HG03095 (cell line): ENCODE measurements at regions not wholly inside any gene's neighbourhood (a gene's known extent, or its start where the extent isn't known, plus 50 kb on each side); places are given as distances from the start of the nearest gene placed in this dataset.
A peak's percentile ranks its signal among the peaks of the same experiment; 100 is the strongest.
"Not testable (repeated sequence)": the region's sequence is repeated elsewhere in the genome, so short reads cannot be mapped to it uniquely, and the experiment has no call there.

Source experiments
- ATAC-seq: cut with Tn5 transposase; IDR thresholded peaks from one replicate; pipeline ENCODE4 v1.9.1; 2021; ENCODE audit warnings: moderate library complexity; ENCODE audit not compliant: unreplicated experiment

DNA sequence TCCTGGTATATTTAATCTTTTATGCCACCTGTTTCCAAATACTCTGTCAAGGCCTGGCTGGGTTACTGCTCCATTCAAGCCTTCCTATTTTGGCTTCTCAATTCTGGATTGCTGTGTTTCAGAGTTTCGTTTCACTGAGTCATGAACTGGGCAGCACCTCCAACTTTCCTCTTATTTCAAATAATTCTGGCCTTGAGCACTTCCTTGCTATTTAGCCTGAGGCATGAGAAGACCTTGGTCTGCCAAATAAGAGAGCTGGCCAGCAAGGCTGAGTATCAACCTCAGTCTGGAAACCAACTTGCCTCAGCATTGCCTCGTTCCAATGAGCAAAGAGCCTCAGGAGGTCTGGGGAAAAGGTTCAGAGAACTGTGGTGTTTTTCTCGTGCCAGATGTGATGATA is 66.6 kb downstream of the TNFAIP3 start:
- ATAC-seq = no peak

DNA sequence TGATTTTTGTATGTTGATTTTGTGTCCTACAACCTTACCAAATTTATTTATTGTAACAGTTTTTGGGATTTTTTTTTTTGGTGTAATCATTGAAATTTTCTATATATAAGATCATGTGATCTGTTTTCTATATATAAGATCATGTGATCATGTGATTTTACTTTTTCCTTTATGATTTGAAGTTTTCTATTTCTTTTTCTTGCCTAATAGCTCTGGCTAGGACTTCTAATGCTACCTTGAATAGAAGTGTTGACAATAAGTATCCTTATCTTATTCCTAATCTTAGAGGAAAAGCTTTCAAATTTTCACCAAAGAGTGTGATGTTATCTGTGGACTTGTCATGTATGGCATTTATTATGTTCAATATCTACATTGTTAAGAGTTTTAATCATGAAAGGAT is 69.7 kb downstream of the TNFAIP3 start:
- no peak for ATAC-seq

DNA sequence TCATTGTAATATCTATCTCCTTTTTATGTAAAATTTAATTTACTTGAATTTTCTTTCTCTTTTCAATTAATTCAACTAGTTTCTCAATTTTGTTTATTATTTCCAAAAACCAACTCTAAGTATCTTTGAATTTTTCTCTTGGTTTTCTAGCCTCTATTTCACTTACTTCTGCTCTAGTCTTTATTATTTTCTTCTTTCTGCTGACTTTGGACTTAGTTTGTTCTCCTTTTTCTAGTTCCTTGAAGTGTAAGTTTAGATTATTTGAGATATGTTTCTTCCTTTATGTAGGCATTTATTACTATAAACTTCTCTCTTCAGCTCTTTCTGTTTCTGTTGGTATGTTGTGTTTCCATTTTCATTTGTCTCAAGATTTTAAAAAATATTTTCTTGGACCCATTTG is 70.8 kb downstream of the TNFAIP3 start:
- no peak for ATAC-seq

DNA sequence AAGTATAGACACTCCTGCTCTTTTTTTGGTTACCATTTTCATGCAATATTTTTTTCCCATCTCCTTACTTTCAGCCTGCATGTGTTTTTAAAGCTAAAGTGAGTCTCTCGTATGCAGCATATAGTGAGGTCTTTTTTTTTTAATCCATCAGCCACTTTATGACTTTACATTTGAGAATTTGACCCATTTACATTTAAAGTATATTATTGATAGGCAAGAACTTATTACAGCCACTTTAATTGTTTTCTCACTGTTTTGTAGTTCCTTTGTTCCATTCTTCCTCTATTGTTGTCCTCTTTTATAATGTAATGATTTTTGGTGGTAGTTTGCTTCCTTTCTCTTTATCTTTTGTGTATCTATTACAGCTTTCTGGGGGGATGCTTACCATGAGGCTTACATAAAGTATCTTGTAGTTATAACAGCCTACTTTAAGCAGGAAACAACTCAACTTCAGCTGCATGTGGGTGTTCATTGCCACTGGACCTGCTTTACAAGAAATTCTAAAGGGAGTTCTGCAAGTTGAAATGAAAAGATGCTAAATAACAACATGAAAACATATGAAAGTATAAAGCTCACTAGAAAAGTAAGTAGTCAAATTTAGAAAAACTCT is 71.8 kb downstream of the TNFAIP3 start:
- no peak for ATAC-seq

DNA sequence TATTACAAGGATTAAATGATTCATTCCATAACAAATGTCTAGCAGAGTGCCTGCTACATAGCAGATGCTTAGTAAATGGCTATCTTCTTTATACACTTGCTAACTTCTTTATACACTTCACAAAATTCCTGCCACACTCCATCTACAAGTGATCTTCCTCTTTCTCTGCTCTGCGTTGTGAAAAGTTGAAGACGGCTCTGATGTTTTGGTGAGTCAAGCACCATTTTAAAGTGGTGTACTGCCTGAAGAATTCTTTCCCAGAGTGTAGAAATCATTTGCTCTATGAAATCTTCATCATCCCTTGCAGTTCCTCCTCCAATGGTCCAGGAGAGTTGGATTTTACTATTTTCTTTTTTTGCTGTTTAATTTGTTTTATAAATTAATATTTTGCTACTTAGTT is 74.9 kb downstream of the TNFAIP3 start:
- no peak for ATAC-seq

DNA sequence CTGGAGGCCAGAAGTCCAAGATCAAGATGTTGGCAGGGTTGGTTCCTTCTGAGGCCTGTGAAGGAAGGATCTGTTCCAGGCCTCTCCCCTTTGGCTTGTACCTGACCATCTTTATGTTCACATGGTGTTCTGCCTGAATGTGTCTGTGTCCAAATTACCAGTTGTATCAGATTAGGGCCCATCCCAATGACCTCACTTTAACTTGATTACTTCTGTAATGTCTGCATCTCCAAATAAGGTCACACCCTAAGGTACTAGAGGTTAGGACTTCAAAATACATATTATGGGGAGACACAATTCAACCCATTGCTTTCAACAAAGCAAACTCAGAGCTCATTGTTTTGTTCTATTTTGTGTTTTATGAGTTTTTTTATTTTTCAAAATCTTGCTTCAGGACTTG is 75.7 kb downstream of the TNFAIP3 start:
- ATAC-seq = no peak

DNA sequence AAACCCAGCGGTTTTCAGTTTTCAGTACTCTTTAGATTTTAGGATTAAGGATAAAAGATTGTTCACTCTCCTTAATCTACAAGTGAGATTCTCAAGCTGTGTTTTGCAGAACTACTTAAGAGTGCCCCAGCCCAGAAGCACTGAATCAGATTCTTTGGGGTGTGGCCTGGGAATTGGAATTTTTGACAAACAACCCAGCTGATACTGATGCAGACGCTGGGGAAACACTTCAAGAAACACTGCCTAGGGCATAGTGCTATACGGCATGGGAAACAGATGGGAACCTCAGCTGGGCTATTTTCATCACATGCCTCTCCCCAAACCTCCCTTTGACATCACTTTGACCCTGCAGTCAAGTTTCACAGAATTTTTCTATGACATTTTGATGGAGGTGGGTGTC is 77.3 kb downstream of the TNFAIP3 start:
- ATAC-seq = not testable (repeated sequence)

DNA sequence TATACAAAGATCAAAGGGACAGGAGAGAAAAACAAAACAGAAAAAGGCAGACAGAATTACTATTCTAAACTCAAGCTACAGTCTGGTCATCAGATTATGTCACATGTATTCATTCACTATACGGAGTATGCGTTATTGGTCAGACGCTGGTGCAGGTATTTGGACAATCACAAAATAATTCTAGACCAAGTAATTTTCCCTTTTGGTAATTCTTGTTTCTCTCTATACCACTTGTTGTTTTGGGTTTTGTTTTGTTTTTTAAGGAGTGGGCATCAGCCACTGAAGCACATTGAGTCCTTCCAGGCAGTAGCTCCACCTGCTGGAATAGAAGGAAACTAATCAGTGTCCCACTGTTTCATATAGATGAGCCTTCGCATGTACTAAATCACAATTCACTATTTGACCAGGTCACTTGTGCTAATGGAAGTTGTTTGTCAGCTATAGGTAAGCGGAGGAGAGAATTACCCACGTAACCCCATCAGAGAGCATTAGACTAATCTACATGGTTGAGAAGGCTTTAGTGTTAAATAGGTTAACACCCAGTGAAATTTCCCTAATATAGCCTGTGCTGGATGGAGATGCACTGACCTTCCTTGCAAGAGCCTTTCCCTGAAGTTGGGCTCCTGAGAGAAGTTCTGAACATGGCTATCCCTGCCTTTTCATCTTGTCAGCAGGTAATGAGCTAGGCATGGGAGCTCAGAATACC is 77.9 kb downstream of the TNFAIP3 start:
- peak; percentile 31 for ATAC-seq

DNA sequence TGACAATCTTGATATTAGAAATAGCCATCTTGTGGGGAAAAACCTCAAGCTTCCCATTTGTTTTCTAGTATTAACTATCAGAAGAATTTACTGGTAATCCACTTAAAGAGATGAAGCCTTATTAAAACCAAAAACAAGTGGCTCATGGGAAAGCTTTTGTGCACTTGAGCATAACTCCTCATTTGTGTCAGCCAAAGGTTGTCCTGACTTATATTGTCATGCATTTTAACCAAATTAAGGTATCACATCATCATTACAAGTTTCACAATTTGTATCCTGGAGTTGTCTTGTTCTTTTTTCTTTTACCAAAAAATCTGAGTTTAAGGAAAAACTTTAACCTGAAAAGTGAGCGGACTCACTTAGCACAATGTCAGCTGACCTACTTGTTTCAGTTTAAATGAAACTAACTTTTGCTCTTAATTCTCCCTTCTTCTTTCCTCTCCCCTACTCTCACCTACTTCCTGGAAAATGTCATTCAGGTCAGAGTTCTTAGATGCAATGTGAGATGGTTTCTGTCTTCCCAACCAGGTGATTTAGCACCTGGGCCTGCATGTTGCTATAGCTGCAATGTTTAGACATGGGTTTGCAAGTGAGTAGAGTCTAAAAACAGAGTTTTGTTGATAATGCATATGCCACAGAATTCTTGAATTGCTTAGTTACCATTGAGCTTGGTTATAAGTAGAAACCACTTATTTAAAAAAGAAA is 82.8 kb downstream of the TNFAIP3 start:
- ATAC-seq = peak; percentile 49

DNA sequence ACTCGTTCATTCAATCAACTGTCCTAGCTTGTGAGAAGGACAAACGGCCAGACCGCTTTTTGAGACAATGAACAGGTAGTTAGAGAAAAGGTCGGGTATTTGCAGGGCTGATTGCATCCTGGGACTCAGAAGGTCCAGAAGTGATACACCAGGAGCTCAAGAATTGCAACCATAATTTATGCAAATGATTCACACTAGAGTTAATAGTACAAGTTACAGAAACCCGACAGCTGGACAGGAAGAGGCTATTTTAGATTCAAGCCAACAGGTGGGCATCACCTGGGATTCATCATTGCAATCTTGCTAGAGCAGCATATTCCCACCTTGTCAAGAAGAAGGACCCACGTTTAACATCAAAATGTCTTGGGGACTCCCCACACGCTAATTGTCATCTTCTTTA is 83.5 kb downstream of the TNFAIP3 start:
- ATAC-seq = peak; percentile 28

DNA sequence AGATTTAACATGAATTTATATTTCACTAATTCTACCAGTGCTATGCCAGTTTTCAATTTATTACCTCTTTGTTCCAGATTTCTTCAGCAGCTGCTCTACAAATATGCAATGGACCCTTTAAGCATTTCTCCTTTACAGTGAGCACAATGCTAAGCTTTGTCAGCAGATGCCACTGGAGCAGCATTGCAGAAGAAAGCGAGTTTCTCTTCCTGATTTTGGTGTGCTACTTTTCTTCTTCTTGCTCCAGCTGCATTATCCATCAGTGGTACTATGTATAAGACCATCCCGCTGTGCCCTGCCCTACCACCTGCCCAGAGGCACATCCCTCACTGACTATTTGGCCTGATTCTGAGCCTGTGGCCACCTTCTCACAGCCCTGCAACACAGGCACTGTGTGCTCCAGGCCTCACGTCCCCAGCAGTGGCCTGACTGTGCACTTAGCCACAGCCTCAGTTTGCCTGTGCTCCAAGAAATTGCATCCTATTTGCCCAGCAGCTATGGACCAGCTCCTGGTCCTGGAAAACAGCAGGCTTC is 84.1 kb downstream of the TNFAIP3 start:
- no peak for ATAC-seq

DNA sequence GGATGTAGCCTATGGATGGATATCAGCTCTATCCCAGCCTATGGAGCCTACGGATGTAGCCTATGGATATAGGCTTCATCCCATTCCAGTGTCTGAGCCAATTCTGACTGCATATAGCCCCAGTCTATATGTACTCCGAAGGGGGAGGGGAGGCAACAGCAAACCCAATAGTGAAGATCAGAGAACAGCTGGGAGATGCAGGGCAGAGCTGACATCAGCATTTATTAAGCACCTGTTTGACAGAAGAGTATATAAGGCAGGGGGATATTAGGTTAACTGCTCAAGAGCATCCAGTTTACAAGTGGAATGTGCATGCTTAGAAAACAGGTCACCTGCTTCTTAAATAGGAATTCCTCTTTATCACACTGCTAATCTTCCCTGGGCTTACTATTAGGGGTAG is 85.2 kb downstream of the TNFAIP3 start:
- no peak for ATAC-seq

DNA sequence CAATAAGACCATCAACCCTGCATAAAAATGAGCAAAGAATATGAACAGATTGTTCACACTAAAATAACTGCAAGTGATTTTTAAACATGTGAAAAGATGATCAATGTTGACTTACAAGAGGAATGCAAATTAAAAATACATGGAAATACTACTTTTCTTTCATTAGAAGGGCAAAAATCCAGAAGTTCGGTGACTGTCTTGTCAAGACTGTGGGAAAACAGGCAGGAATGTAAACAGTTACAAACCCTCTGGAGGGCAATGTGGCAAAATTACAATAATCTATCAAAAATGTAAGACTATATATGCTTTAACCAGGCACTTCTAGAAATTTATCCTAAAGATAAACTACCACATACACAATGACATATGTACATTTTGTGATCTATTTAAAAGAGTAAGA is 86.7 kb downstream of the TNFAIP3 start:
- no peak for ATAC-seq

DNA sequence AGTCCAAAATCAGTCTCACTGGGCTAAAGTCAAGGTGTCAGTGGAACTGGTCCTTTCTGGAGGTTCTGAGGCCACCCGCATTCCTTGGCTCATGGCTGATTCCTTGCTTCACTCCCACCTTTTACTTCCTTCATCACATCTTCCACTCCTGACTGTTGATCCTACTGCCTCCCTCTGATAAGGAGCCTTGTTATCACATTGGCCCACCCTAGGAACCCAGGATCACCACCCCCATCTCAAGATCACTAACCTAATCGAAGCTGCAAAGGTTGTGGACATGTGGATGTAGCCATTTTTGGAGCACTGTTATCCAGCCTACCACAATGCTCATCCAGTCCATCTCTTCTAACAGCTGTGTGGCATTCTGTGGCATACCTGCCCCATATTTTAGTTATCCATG is 87.2 kb downstream of the TNFAIP3 start:
- ATAC-seq = no peak

DNA sequence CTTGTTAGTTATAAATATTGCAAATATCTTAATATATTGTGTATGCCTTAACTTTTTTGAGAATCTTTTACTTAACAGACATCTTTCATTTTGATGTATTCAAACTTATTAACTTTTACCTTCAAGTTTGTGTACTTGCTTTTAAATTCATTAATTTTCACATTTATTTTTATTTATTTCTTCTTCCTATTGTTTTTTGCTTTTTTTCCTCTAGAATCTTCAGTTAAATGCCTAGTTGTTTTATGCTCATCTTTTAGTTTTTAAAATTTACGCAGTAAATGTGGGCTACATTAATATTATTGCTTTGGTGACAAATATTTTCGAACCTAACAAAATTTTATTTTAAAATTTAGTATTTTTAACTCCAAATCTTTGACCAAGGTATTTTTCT is 89.0 kb downstream of the TNFAIP3 start:
- ATAC-seq = no peak

DNA sequence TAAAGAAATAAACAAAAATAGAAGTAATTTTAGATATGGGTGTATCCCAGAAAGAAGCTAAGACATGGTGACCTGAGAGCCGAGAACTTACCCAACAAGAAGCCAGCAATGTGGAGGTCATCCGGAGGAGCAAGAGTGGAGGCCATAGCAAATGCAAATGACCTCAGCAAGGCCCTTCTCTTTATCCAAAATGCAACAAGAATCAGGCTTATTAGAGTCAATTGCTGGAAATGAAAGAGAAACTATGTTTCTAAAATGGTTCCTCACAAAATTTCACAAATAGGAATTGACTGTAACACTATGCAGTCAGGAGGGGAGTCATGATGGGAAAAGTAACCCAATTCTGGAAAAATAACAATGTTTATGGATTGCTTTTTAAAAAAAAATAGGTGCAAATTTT is 90.4 kb downstream of the TNFAIP3 start:
- no peak for ATAC-seq

DNA sequence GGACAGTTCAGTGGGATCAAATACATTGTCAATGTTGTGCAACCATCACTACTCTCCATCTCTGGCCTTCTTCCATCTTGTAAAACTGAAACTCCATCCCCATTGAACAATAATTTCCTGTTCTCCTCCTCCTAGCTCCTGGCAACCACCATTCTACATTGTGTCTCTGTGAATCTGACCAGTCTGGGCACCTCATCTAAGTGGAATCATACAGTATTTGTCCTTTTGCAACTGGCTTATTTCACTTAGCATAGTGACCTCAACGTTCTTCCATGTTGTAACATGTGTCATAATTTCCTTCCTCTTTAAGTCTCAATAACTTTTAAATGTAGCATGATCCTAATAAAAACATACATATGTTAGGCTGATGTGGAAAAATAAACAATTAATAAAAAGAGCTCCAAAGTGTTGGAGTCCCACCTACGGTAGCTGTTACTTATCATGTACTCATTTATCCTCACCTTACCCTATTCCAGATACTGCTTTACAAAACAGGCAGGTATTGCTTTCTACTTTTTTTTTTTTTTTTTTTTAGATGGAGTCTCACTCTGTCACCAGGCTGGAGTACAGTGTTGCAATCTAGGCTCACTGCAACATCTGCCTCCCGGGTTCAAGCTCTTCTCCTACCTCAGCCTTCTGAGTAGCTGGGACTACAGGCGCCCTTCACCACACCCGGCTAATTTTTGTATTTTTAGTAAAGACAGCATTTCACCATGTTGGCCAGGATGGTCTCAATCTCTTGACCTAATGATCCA is 91.9 kb downstream of the TNFAIP3 start:
- no peak for ATAC-seq

DNA sequence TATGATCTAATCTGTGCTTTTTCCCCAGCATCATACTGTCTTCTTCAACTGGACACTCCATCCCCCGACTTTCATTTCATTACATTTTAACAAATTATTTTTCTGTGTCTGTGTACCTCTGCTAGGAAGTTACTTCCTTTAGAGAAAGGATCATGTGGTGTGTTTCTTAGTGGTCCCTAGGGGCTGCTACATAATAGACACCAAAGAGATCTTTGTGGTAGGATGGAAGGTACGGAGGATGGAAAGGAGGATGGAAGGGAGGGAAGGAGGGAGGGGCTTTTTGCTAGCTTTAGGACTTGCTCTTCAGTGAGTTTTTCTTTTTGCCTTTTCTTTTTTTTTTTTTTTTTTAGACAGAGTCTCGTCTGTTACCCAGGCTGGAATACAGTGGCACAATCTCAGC is 95.7 kb downstream of the TNFAIP3 start:
- ATAC-seq = no peak

DNA sequence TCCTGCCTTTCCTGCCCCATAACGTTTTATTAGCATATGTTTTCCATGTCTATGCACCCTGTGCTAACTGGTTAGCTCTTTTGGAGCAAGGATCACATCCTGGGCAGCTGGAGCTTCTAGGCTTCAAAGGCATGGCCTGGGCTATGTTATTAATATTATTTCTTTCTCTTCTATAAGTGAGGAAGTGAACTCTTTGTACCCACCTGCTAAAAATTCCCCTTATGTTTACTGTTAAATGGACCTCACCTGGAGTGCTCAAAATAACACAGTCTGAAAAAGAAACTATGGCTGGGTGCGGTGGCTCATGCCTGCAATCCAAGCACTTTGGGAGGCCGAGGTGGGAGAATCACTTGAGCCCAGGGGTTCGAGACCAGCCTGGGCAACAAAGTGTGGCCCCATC is 97.8 kb downstream of the TNFAIP3 start:
- ATAC-seq = no peak

DNA sequence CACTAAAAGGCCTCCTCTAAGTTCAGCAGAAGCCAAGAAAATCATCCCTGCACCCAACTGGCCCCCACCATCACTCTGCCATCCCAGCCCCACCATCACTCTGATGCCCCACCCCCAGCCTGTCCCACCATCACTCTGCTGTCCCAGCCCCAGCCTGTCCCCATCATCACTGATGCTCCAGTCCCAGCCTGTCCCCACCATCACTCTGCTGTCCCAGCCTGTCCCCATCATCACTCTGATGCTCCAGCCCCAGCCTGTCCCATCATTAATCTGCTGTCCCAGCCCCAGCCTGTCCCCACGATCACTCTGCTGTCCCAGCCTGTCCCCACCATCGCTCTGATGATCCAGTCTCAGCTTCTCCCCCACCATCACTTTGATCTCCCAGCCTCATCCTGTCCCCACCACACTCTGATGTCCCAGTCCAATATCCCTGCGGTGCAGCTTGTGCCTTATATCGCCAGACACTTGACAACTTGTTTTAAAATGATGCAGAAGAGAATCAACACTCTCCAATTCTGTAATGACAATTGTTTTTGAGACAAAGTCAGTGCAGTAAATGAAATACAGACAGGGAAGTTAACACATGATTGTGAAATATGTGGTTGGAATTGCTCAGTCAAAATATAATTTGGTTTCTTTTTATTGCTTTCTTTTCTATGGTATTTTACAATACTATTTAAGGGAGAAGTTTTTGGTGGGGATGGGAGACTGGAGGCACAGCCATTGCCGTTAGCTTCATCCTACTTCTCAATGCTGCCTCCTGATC is 100.8 kb downstream of the TNFAIP3 start:
- no peak for ATAC-seq

DNA sequence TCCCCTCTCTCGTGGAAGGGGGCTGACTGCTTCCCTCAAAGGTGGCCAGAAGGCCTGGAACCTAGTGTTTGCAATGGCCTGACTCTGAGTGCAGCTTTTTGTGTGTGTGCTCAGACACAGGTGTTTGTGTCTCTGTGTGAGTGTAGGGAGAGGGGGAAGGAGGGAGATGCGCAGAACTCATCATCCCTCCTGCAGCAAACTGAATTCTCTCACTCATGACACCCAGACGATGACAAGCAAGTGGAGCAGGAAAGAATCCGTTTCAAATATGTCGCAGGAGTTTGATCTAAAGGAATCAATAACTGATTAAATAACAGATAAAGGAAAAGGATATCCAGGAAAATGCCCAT is 101.4 kb downstream of the TNFAIP3 start:
- no peak for ATAC-seq
